ENCODE measurements at regions not wholly inside any gene's neighbourhood (a gene's known extent, or its start where the extent isn't known, plus 50 kb on each side); places are given as distances from the start of the nearest gene placed in this dataset.
"Not testable (repeated sequence)": the region's sequence is repeated elsewhere in the genome, so short reads cannot be mapped to it uniquely, and the experiment has no call there.

GRCh38 chr2:57229706-57230105 is 816.9 kb upstream of the VRK2 start:
- not testable (repeated sequence) for TF ChIP-seq CTCF, EP300, POLR2A (IDR thresholded peaks at IDR 0.05)

Measured in ovary (tissue), 3 donors.